Activated T-cell treated with anti-CD3 and anti-CD28 coated beads, Interleukin-2, amount 50 U/mL, for 24 hours (primary cell): ENCODE measurements at regions not wholly inside any gene's neighbourhood (a gene's known extent, or its start where the extent isn't known, plus 50 kb on each side); places are given as distances from the start of the nearest gene placed in this dataset.
"Not testable (repeated sequence)": the region's sequence is repeated elsewhere in the genome, so short reads cannot be mapped to it uniquely, and the experiment has no call there.

Source experiments
- DNase-seq: peaks from one replicate; pipeline ENCODE4 v3.0.0-alpha.2; 2020
- H3K27ac Mint-ChIP-seq: 2 replicates; pipeline ENCODE4 v1.8.0; 2020; ENCODE audit warnings: mild to moderate bottlenecking, mixed read lengths
- H3K27me3 Mint-ChIP-seq: 2 replicates; pipeline ENCODE4 v1.8.0; 2020; ENCODE audit warnings: mixed read lengths
- H3K36me3 Mint-ChIP-seq: 2 replicates; pipeline ENCODE4 v1.8.0; 2020; ENCODE audit warnings: low read depth, mixed read lengths
- H3K4me1 Mint-ChIP-seq: 2 replicates; pipeline ENCODE4 v1.8.0; 2020; ENCODE audit warnings: low read depth, mixed read lengths
- H3K4me3 Mint-ChIP-seq: 2 replicates; pipeline ENCODE4 v1.8.0; 2020; ENCODE audit warnings: mild to moderate bottlenecking, moderate library complexity, mixed read lengths
- H3K9me3 Mint-ChIP-seq: 2 replicates; pipeline ENCODE4 v1.8.0; 2020; ENCODE audit warnings: mixed read lengths

- not testable (repeated sequence) for H3K27ac Mint-ChIP-seq, DNase-seq, H3K36me3 Mint-ChIP-seq, H3K27me3 Mint-ChIP-seq, H3K4me3 Mint-ChIP-seq, H3K4me1 Mint-ChIP-seq
- H3K9me3 Mint-ChIP-seq: peaks cover 26% of the 10 kb centered on the region
Observed at GRCh38 chr11:25263861-25264260, 767.0 kb downstream of the LUZP2 start.

- Mint-ChIP-seq H3K27me3 (no peaks in the 10 kb centered on the region), H3K4me3 (no peak overlapping the region), H3K4me1 (no peaks in the 10 kb centered on the region), H3K36me3 (no peaks in the 10 kb centered on the region), H3K27ac (no peak overlapping the region), H3K9me3 (peaks cover 19% of the 10 kb centered on the region)
- no peak for DNase-seq
Observed at GRCh38 chr11:25271301-25271700, 774.4 kb downstream of the LUZP2 start.

- Mint-ChIP-seq H3K27ac (no peak overlapping the region), H3K27me3 (no peaks in the 10 kb centered on the region), H3K4me1 (no peaks in the 10 kb centered on the region), H3K36me3 (no peaks in the 10 kb centered on the region), H3K9me3 (peaks cover 16% of the 10 kb centered on the region), H3K4me3 (no peak overlapping the region)
- DNase-seq: no peak
Observed at GRCh38 chr11:25272214-25272613, 775.4 kb downstream of the LUZP2 start.

GRCh38 chr11:25280821-25281220, 784.0 kb downstream of the LUZP2 start:
- not testable (repeated sequence) for H3K4me3 Mint-ChIP-seq, H3K27ac Mint-ChIP-seq, H3K27me3 Mint-ChIP-seq, H3K4me1 Mint-ChIP-seq, H3K36me3 Mint-ChIP-seq, DNase-seq
- peaks cover 22% of the 10 kb centered on the region for H3K9me3 Mint-ChIP-seq

GRCh38 chr11:25293166-25293565, 796.3 kb downstream of the LUZP2 start:
- Mint-ChIP-seq H3K27me3 (no peaks in the 10 kb centered on the region), H3K9me3 (peaks cover 14% of the 10 kb centered on the region), H3K36me3 (no peaks in the 10 kb centered on the region), H3K4me1 (no peaks in the 10 kb centered on the region), H3K4me3 (no peak overlapping the region), H3K27ac (no peak overlapping the region)
- no peak for DNase-seq

GRCh38 chr11:25298450-25298849, 801.6 kb downstream of the LUZP2 start:
- Mint-ChIP-seq H3K9me3 (peaks cover 12% of the 10 kb centered on the region), H3K27me3 (no peaks in the 10 kb centered on the region), H3K4me1 (no peaks in the 10 kb centered on the region), H3K36me3 (no peaks in the 10 kb centered on the region), H3K4me3 (no peak overlapping the region), H3K27ac (no peak overlapping the region)
- DNase-seq: no peak

- H3K4me3 Mint-ChIP-seq: no peak overlapping the region
- no peak overlapping the region for H3K27ac Mint-ChIP-seq
- no peaks in the 10 kb centered on the region for H3K36me3 Mint-ChIP-seq
- no peak for DNase-seq
- H3K9me3 Mint-ChIP-seq: peaks cover 18% of the 10 kb centered on the region
- H3K4me1 Mint-ChIP-seq: no peaks in the 10 kb centered on the region
- no peaks in the 10 kb centered on the region for H3K27me3 Mint-ChIP-seq
Observed at GRCh38 chr11:25309818-25310217, 813.0 kb downstream of the LUZP2 start.

- Mint-ChIP-seq H3K4me1 (no peaks in the 10 kb centered on the region), H3K9me3 (peaks cover 18% of the 10 kb centered on the region), H3K27ac (no peak overlapping the region), H3K27me3 (no peaks in the 10 kb centered on the region), H3K36me3 (no peaks in the 10 kb centered on the region), H3K4me3 (no peak overlapping the region)
- no peak for DNase-seq
Observed at GRCh38 chr11:25317216-25317615, 820.4 kb downstream of the LUZP2 start.

GRCh38 chr11:25319127-25319526, 822.3 kb downstream of the LUZP2 start:
- Mint-ChIP-seq H3K9me3 (peaks cover 26% of the 10 kb centered on the region), H3K4me1 (no peaks in the 10 kb centered on the region), H3K27ac (no peak overlapping the region), H3K4me3 (no peak overlapping the region), H3K36me3 (no peaks in the 10 kb centered on the region), H3K27me3 (no peaks in the 10 kb centered on the region)
- no peak for DNase-seq

GRCh38 chr11:25327656-25328055, 830.8 kb downstream of the LUZP2 start:
- H3K4me1 Mint-ChIP-seq: no peaks in the 10 kb centered on the region
- H3K27me3 Mint-ChIP-seq: no peaks in the 10 kb centered on the region
- H3K36me3 Mint-ChIP-seq: no peaks in the 10 kb centered on the region
- H3K4me3 Mint-ChIP-seq: no peak overlapping the region
- H3K9me3 Mint-ChIP-seq: peaks cover 14% of the 10 kb centered on the region
- no peak for DNase-seq
- no peak overlapping the region for H3K27ac Mint-ChIP-seq

GRCh38 chr11:25339281-25339680, 842.4 kb downstream of the LUZP2 start:
- Mint-ChIP-seq H3K4me3 (no peak overlapping the region), H3K36me3 (no peaks in the 10 kb centered on the region), H3K27ac (no peak overlapping the region), H3K4me1 (no peaks in the 10 kb centered on the region), H3K27me3 (no peaks in the 10 kb centered on the region), H3K9me3 (peaks cover 4% of the 10 kb centered on the region)
- no peak for DNase-seq

GRCh38 chr11:25349537-25349936, 852.7 kb downstream of the LUZP2 start:
- no peaks in the 10 kb centered on the region for H3K27me3 Mint-ChIP-seq
- DNase-seq: no peak
- no peaks in the 10 kb centered on the region for H3K4me1 Mint-ChIP-seq
- H3K4me3 Mint-ChIP-seq: no peak overlapping the region
- H3K27ac Mint-ChIP-seq: no peak overlapping the region
- H3K36me3 Mint-ChIP-seq: no peaks in the 10 kb centered on the region
- peaks cover 23% of the 10 kb centered on the region for H3K9me3 Mint-ChIP-seq

- H3K27me3 Mint-ChIP-seq: no peaks in the 10 kb centered on the region
- H3K4me1 Mint-ChIP-seq: no peaks in the 10 kb centered on the region
- H3K36me3 Mint-ChIP-seq: no peaks in the 10 kb centered on the region
- DNase-seq: no peak
- H3K4me3 Mint-ChIP-seq: no peak overlapping the region
- peaks cover 20% of the 10 kb centered on the region for H3K9me3 Mint-ChIP-seq
- no peak overlapping the region for H3K27ac Mint-ChIP-seq
Observed at GRCh38 chr11:25350899-25351803, 854.3 kb downstream of the LUZP2 start.

GRCh38 chr11:25357133-25357532, 860.3 kb downstream of the LUZP2 start:
- H3K36me3 Mint-ChIP-seq: no peaks in the 10 kb centered on the region
- H3K4me3 Mint-ChIP-seq: no peak overlapping the region
- H3K9me3 Mint-ChIP-seq: peaks cover 4% of the 10 kb centered on the region
- no peak overlapping the region for H3K27ac Mint-ChIP-seq
- H3K27me3 Mint-ChIP-seq: no peaks in the 10 kb centered on the region
- DNase-seq: no peak
- no peaks in the 10 kb centered on the region for H3K4me1 Mint-ChIP-seq

- H3K27me3 Mint-ChIP-seq: no peaks in the 10 kb centered on the region
- peaks cover 17% of the 10 kb centered on the region for H3K9me3 Mint-ChIP-seq
- H3K36me3 Mint-ChIP-seq: no peaks in the 10 kb centered on the region
- H3K27ac Mint-ChIP-seq: no peak overlapping the region
- no peak overlapping the region for H3K4me3 Mint-ChIP-seq
- no peak for DNase-seq
- H3K4me1 Mint-ChIP-seq: no peaks in the 10 kb centered on the region
Observed at GRCh38 chr11:25377466-25377865, 880.6 kb downstream of the LUZP2 start.
